ENCODE measurements at regions not wholly inside any gene's neighbourhood (a gene's known extent, or its start where the extent isn't known, plus 50 kb on each side); places are given as distances from the start of the nearest gene placed in this dataset.

DNA sequence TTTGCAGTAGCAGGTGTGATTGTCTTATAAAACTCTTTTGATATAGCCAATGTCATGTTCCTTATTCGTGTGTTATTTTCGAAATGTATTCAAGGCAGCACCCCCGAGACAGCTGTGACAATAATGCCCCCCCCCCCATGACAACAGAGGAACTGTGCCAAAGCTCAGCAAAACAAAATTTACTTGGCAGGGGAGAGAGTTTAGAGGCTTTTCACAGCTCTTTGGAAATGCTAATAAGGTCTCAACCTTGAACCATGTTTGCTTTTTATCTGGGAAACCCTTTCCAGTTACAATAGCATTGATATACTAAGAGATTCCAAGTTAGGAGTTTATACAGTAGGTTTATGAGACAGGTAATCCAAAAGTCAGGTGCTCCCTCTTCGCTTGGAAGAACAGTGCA is 56.4 kb upstream of the USP44 start:
- H3K27ac Mint-ChIP-seq = no peak overlapping the region
- no peak for DNase-seq
- peaks cover 7% of the 10 kb centered on the region for H3K27me3 Mint-ChIP-seq
- no peaks in the 10 kb centered on the region for H3K4me1 Mint-ChIP-seq
- CTCF ChIA-PET = interaction anchor here (0.6 kb wide), 1 partner anchor 71 kb away, joined by 4 read pairs; no protein-coding TSS in a partner anchor
- POLR2A ChIA-PET = no interaction called here
- no peak overlapping the region for H3K4me3 Mint-ChIP-seq
- no peaks in the 10 kb centered on the region for H3K9me3 Mint-ChIP-seq
- H3K36me3 Mint-ChIP-seq (ENCODE audit: low read depth) = no peaks in the 10 kb centered on the region

DNA sequence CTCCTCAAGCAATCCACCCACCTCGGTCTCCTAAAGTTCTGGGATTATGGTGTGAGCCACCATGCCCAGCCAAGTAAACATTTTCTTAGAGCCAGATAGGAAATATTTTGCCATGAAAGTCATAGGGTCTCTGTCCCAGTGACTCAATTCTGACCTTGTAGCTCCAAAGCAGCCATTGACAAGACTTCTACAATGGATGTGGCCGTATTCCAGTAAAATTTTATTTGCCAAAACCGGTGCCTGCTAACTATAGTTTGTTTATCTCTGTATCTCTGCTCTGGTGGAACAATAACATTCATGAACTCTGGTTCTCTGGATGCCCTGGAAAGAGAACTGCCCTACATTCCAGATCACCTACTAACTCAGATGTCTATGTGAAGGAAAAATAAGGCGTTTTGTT is 54.6 kb upstream of the USP44 start:
- Mint-ChIP-seq H3K4me3 (no peak overlapping the region), H3K27me3 (peaks cover 7% of the 10 kb centered on the region), H3K4me1 (no peaks in the 10 kb centered on the region), H3K9me3 (no peaks in the 10 kb centered on the region), H3K36me3 (ENCODE audit: low read depth) (no peaks in the 10 kb centered on the region), H3K27ac (no peak overlapping the region)
- no peak for DNase-seq
- CTCF ChIA-PET = no interaction called here
- POLR2A ChIA-PET = no interaction called here

DNA sequence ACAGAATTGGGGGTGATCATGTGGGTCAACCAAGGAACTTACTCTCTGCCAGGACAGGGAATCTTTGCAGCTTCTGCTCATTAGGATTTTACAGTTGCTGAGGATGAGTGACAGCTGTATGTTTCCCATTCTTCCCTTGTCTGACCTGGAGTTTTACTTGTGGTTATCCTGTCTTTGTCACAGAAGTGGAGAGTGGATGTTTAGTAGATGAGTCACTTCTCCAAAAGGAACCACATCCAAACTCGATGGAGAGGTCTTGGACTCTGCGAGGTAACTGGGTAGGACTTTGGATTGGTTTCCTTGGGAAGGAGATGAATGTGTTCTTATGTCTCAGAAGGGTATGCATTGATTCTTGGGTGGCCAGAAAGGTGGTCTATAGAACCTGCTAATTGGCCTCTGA is 53.8 kb upstream of the USP44 start:
- Mint-ChIP-seq H3K4me3 (no peak overlapping the region), H3K4me1 (no peaks in the 10 kb centered on the region), H3K9me3 (no peaks in the 10 kb centered on the region), H3K27ac (no peak overlapping the region), H3K27me3 (peaks cover 7% of the 10 kb centered on the region), H3K36me3 (ENCODE audit: low read depth) (no peaks in the 10 kb centered on the region)
- POLR2A ChIA-PET = no interaction called here
- DNase-seq = no peak
- CTCF ChIA-PET = no interaction called here

DNA sequence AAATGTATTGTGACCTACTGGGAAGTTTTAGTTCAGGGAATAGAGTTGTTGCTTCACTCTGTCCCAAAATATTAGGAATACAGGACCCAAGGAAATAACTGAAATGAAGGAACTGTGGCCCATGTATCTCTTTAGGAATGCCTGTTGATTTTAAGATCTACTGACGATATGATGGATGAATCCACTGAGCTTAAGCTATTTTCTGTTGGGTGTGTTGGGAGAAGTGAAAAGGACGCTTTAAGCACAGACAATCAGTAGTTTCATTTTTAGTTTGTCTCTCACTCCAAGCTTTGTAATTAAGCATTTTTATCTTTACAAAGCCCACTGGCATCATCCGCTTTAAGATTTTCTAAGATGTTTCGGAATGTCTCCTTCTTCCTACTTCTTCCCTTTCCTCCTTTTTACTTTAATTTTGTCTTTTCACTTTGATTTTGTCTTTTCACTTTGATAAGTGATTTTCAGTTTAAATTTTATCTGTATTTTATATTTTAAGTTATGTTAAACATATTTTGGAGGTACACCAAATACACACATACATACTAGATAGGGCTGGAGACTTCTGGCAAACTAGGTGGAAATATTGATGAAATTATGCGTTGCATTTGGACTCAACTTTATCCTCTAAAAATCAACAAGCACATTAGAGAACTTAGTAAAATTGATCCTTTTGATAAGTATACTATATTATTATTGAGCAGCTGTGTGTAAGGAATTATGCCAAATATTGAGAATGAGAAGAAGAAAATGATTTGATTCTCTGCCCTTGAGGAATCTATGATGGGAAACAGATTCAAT is 52.3 kb upstream of the USP44 start:
- ChIA-PET CTCF (no interaction called here), POLR2A (no interaction called here)
- no peak for DNase-seq
- no peaks in the 10 kb centered on the region for H3K36me3 Mint-ChIP-seq (ENCODE audit: low read depth)
- H3K9me3 Mint-ChIP-seq = no peaks in the 10 kb centered on the region
- H3K27ac Mint-ChIP-seq = no peak overlapping the region
- no peaks in the 10 kb centered on the region for H3K4me1 Mint-ChIP-seq
- no peak overlapping the region for H3K4me3 Mint-ChIP-seq
- peaks cover 7% of the 10 kb centered on the region for H3K27me3 Mint-ChIP-seq

DNA sequence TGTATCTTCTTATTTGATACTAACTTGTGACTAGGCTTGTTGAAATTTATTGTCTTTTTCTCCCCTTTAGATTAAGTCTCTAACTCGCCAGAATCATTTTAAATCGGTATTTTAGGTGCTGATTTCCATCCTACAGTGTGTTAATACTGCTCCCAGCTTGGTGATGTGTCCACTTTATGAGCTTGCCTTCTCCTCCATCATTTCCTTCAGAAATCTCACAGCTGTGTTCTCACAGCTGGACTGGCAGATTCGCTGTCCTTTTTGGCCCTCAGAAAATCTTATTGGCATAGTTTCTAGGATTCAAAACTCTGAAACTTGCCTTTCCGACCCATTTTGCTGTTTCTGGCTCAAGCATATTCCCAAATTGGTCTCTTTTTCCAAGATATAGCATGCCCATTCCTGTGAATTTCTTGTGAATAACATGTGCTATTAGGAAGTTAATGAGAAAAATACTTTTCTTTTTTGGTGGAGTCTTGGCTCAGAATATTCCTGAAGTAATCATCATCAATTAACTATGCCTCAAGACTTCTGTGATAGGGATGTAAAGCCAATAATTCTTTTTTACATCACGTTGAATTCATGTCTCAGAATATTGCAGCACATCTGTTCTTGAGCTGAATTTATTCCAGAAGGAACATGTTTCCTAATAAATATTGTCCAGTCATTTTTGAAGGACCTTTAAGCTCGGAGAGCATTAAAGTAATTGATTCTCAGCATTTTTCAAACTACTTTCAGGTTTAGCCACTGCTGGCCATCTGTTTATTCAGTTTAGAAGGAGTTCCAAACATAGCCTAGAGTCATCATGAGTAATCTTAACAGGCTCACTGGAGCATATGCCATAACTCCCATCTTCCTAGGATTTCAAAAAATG is 50.0 kb upstream of the USP44 start:
- no peaks in the 10 kb centered on the region for H3K9me3 Mint-ChIP-seq
- ChIA-PET CTCF (no interaction called here), POLR2A (no interaction called here)
- H3K27ac Mint-ChIP-seq = no peak overlapping the region
- no peaks in the 10 kb centered on the region for H3K4me1 Mint-ChIP-seq
- no peaks in the 10 kb centered on the region for H3K36me3 Mint-ChIP-seq (ENCODE audit: low read depth)
- no peak overlapping the region for H3K4me3 Mint-ChIP-seq
- peaks cover 4% of the 10 kb centered on the region for H3K27me3 Mint-ChIP-seq
- DNase-seq = no peak

All from activated CD4-positive, alpha-beta T cell treated with anti-CD3 and anti-CD28 coated beads, Interleukin-2, amount 10 ng/mL, durations not matched to agents 7 days and 5 days (primary cell).